ENCODE measurements at regions not wholly inside any gene's neighbourhood (a gene's known extent, or its start where the extent isn't known, plus 50 kb on each side); places are given as distances from the start of the nearest gene placed in this dataset.
"Not testable (repeated sequence)": the region's sequence is repeated elsewhere in the genome, so short reads cannot be mapped to it uniquely, and the experiment has no call there.

- intact Hi-C loops (cut with micrococcal nuclease), result no loop called here
- H3K4me1 Mint-ChIP-seq, result peaks cover 9% of the 10 kb centered on the region
- no peak overlapping the region for H3K27ac Mint-ChIP-seq
- no peak for DNase-seq
- peaks cover 2% of the 10 kb centered on the region for H3K27me3 Mint-ChIP-seq
- H3K4me3 Mint-ChIP-seq, result no peak overlapping the region
- H3K9me3 Mint-ChIP-seq, result peaks cover 3% of the 10 kb centered on the region
- H3K36me3 Mint-ChIP-seq (ENCODE audit: low read depth), result no peaks in the 10 kb centered on the region
Observed at GRCh38 chr7:10644849-10645248, 328.8 kb upstream of the PHF14 start.

DNA sequence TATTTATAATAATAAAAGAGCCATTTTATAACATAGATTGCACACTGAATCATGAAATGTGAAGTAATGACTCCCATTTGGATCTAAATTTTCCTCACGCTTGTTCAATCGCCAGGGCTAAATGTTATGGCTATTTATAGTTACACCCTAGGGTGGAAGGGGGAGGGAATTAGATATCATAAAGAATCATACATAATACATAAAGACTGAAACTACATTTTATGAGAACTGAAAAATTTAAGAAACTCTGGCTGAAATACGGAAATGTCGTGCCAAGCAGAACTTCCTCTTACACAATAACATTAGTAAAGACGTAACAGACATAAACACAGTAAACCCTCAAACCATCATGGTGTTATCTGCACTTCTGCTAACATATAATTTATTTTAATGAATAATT is 327.5 kb upstream of the PHF14 start:
- H3K4me3 Mint-ChIP-seq, result no peak overlapping the region
- peaks cover 2% of the 10 kb centered on the region for H3K27me3 Mint-ChIP-seq
- H3K4me1 Mint-ChIP-seq, result peaks cover 9% of the 10 kb centered on the region
- peaks cover 3% of the 10 kb centered on the region for H3K9me3 Mint-ChIP-seq
- H3K36me3 Mint-ChIP-seq (ENCODE audit: low read depth), result no peaks in the 10 kb centered on the region
- H3K27ac Mint-ChIP-seq, result no peak overlapping the region
- intact Hi-C loops (cut with micrococcal nuclease), result no loop called here
- DNase-seq, result no peak

- Mint-ChIP-seq H3K27me3 (peaks cover 2% of the 10 kb centered on the region), H3K4me1 (peaks cover 7% of the 10 kb centered on the region), H3K36me3 (ENCODE audit: low read depth) (no peaks in the 10 kb centered on the region), H3K27ac (no peak overlapping the region), H3K4me3 (no peak overlapping the region), H3K9me3 (peaks cover 2% of the 10 kb centered on the region)
- intact Hi-C loops (cut with micrococcal nuclease), result no loop called here
- DNase-seq, result no peak
Observed at GRCh38 chr7:10648289-10648688, 325.4 kb upstream of the PHF14 start.

GRCh38 chr7:10649120-10649519 is 324.6 kb upstream of the PHF14 start:
- H3K27ac Mint-ChIP-seq; H3K4me3 Mint-ChIP-seq; DNase-seq; H3K36me3 Mint-ChIP-seq (ENCODE audit: low read depth); H3K4me1 Mint-ChIP-seq; H3K9me3 Mint-ChIP-seq; intact Hi-C loops (cut with micrococcal nuclease); H3K27me3 Mint-ChIP-seq: not testable (repeated sequence)

- Mint-ChIP-seq H3K4me1 (no peaks in the 10 kb centered on the region), H3K4me3 (no peak overlapping the region), H3K27me3 (peaks cover 4% of the 10 kb centered on the region), H3K27ac (no peak overlapping the region), H3K9me3 (no peaks in the 10 kb centered on the region), H3K36me3 (ENCODE audit: low read depth) (no peaks in the 10 kb centered on the region)
- intact Hi-C loops (cut with micrococcal nuclease), result no loop called here
- no peak for DNase-seq
Observed at GRCh38 chr7:10655031-10655430, 318.6 kb upstream of the PHF14 start.

GRCh38 chr7:10657201-10657600 is 316.5 kb upstream of the PHF14 start:
- H3K36me3 Mint-ChIP-seq (ENCODE audit: low read depth), result no peaks in the 10 kb centered on the region
- intact Hi-C loops (cut with micrococcal nuclease), result no loop called here
- H3K9me3 Mint-ChIP-seq, result no peaks in the 10 kb centered on the region
- H3K27ac Mint-ChIP-seq, result no peak overlapping the region
- H3K27me3 Mint-ChIP-seq, result peaks cover 4% of the 10 kb centered on the region
- DNase-seq, result no peak
- no peak overlapping the region for H3K4me3 Mint-ChIP-seq
- no peaks in the 10 kb centered on the region for H3K4me1 Mint-ChIP-seq

- no peaks in the 10 kb centered on the region for H3K4me1 Mint-ChIP-seq
Observed at GRCh38 chr7:10657837-10658236, 315.8 kb upstream of the PHF14 start.

DNA sequence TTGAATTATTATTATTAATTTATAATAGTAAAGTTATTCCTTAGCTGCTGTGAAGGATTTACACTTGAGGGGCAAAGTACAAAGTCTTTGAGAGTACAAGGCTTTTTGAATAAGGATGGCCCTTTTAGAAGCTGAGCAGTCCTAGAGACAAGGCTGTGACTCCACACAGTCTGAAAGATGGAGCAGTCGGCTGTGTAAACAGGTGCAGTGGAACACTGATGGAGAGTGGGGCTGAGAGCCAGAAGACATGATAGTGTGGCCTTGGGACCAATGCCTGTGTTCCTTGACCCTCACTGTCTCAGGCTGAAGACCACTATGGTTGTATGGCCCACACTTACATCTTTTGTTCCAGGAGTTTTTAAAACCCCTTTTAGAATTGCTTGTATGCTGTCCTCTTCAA is 311.2 kb upstream of the PHF14 start:
- Mint-ChIP-seq H3K4me3 (no peak overlapping the region), H3K9me3 (no peaks in the 10 kb centered on the region), H3K4me1 (no peaks in the 10 kb centered on the region), H3K27me3 (peaks cover 4% of the 10 kb centered on the region), H3K27ac (no peak overlapping the region), H3K36me3 (ENCODE audit: low read depth) (no peaks in the 10 kb centered on the region)
- no peak for DNase-seq
- intact Hi-C loops (cut with micrococcal nuclease), result no loop called here

More at GRCh38 chr7:10657837-10658236, 315.8 kb upstream of the PHF14 start:
- intact Hi-C loops (cut with micrococcal nuclease), result no loop called here
- H3K4me3 Mint-ChIP-seq, result no peak overlapping the region
- no peaks in the 10 kb centered on the region for H3K36me3 Mint-ChIP-seq (ENCODE audit: low read depth)
- no peak overlapping the region for H3K27ac Mint-ChIP-seq
- no peaks in the 10 kb centered on the region for H3K9me3 Mint-ChIP-seq
- no peak for DNase-seq
- H3K27me3 Mint-ChIP-seq, result peaks cover 4% of the 10 kb centered on the region

DNA sequence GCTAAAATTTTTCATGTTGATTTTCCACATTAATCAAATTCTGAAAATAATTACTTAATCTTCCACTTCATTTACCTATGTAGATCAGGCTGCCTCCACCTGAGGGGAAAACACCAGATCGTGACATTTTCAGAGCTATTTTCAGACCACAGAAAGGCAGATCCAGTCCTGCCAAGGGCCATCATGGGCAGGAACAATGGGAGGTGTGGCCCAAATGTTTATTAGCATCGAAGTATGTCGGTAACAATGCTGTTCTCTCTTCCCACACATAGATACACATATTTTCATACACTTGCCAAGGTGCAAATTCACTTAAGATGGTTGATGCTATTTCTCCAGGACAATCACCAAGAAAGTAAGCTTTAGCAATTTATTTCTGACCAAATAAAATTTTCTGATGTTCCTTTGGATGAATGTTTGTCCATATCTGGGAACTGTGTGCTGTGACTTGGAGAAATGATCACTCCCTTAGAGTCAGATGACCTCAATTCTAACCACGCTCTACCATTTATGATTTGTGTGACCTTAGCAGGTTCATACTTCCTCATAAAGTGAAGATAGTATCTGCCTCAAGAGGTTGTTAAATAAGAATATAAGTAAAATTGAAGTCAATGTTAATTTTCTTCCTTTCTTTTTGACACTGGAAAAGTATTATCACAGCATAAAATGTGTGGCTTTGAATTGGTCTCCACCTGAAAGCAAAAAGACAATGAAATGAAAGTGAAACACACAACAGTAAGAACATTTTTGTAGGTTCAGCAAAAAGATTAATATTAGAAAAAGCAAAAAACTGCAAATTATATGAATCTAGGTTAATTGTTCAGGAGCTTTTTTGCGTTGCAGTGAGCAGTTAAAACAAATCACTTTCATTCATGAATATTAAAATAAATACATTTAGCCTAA is 310.4 kb upstream of the PHF14 start:
- intact Hi-C loops (cut with micrococcal nuclease), result no loop called here
- Mint-ChIP-seq H3K9me3 (no peaks in the 10 kb centered on the region), H3K4me1 (no peaks in the 10 kb centered on the region), H3K27ac (no peak overlapping the region), H3K36me3 (ENCODE audit: low read depth) (no peaks in the 10 kb centered on the region), H3K4me3 (no peak overlapping the region), H3K27me3 (peaks cover 4% of the 10 kb centered on the region)
- no peak for DNase-seq

DNA sequence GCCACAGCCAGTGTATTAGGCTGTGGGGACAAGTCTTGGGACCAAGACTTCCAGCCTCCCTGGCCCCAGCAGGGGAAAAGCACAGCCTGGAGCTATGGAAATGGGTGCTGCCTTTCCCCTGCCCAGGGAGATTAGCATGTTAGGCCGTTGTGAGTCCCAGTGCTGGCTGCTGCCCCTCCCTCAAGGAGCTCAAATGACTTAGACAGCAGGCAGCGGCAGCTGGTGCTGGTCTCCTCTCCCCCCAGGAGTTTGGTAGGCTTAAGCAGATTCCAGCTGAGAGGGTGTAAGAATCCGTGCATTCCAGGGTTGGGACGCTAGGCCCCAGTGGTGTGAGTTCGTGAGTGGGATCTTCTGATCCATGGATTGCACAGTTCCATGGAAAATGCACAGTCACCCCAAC is 301.5 kb upstream of the PHF14 start:
- Mint-ChIP-seq H3K9me3 (no peaks in the 10 kb centered on the region), H3K4me1 (no peaks in the 10 kb centered on the region), H3K27ac (no peak overlapping the region), H3K27me3 (no peaks in the 10 kb centered on the region), H3K36me3 (ENCODE audit: low read depth) (no peaks in the 10 kb centered on the region), H3K4me3 (no peak overlapping the region)
- DNase-seq, result no peak
- intact Hi-C loops (cut with micrococcal nuclease), result no loop called here

GRCh38 chr7:10677211-10677610 is 296.5 kb upstream of the PHF14 start:
- Mint-ChIP-seq H3K36me3 (ENCODE audit: low read depth) (no peaks in the 10 kb centered on the region), H3K4me1 (no peaks in the 10 kb centered on the region), H3K27me3 (no peaks in the 10 kb centered on the region), H3K4me3 (no peak overlapping the region), H3K9me3 (no peaks in the 10 kb centered on the region), H3K27ac (no peak overlapping the region)
- no peak for DNase-seq
- intact Hi-C loops (cut with micrococcal nuclease), result no loop called here

DNA sequence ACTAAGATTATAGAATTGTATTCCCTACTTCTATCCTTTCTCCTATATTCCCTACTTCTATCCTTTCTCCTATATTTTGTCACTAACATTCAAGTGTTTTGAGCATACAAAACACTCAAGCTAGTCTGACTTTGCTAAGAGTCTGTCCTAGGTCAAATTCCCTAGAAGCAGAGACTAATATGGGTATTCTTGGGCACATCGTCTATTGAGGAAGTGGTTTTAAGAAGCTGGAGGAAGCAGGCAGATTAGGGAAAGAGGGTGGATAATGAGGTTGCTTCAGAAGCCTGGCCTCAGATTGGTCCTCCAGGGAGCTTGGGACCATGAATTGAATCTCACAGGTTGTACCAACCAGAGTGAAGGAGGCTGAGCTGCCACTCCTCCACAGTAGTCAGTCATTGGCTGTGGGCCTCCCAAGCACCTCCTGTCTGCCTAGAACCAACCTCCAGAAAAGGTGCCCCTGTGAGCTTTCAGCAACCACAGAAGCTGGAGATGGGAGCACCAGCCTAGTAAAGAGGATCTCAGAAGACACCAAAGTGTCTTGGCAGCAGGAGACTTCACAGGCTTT is 295.9 kb upstream of the PHF14 start:
- no peaks in the 10 kb centered on the region for H3K27me3 Mint-ChIP-seq
- intact Hi-C loops (cut with micrococcal nuclease), result no loop called here
- DNase-seq, result no peak
- H3K4me1 Mint-ChIP-seq, result no peaks in the 10 kb centered on the region
- no peaks in the 10 kb centered on the region for H3K9me3 Mint-ChIP-seq
- H3K4me3 Mint-ChIP-seq, result no peak overlapping the region
- H3K36me3 Mint-ChIP-seq (ENCODE audit: low read depth), result no peaks in the 10 kb centered on the region
- H3K27ac Mint-ChIP-seq, result no peak overlapping the region

- no peak overlapping the region for H3K4me3 Mint-ChIP-seq
- intact Hi-C loops (cut with micrococcal nuclease), result no loop called here
- DNase-seq, result no peak
- no peaks in the 10 kb centered on the region for H3K36me3 Mint-ChIP-seq (ENCODE audit: low read depth)
- H3K4me1 Mint-ChIP-seq, result no peaks in the 10 kb centered on the region
- H3K27ac Mint-ChIP-seq, result no peak overlapping the region
- H3K27me3 Mint-ChIP-seq, result no peaks in the 10 kb centered on the region
- H3K9me3 Mint-ChIP-seq, result peaks cover 2% of the 10 kb centered on the region
Observed at GRCh38 chr7:10684606-10685005, 289.1 kb upstream of the PHF14 start.

DNA sequence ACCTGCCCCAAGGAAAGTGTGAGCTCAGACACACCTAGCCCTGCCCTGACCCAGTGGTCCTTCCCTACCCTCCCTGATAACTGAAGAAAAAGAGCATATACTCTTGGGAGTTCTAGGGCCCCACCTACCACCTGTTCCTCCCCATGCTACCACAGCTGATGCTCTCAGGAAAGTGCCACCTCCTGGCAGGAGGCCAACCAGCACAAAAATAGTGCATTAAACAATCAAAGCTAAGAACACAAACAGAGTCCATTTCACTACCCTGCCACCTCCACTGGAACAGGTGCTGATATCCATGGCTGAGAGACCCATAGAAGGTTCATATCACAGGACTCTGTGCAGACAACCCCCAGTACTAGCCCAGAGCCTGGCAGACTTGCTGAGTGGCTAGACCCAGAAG is 288.6 kb upstream of the PHF14 start:
- H3K27me3 Mint-ChIP-seq, result no peaks in the 10 kb centered on the region
- H3K36me3 Mint-ChIP-seq (ENCODE audit: low read depth), result no peaks in the 10 kb centered on the region
- H3K4me3 Mint-ChIP-seq, result no peak overlapping the region
- intact Hi-C loops (cut with micrococcal nuclease), result no loop called here
- peaks cover 4% of the 10 kb centered on the region for H3K9me3 Mint-ChIP-seq
- H3K27ac Mint-ChIP-seq, result no peak overlapping the region
- no peak for DNase-seq
- H3K4me1 Mint-ChIP-seq, result no peaks in the 10 kb centered on the region

DNA sequence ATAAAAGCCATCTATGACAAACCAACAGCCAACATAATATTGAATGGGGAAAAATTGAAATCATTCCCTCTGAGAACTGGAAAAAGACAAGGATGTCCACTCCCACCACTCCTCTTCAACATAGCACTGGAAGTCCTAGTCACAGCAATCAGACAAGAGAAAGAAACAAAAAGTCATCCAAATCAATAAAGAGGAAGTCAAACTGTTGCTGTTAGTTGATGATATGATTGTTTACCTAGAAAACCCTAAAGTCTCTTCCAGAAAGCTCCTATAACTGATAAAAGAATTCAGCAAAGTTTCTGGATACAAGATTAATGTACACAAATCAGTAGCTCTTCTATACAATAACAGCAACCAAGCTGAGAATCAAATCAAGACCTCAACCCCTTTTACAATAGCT is 285.1 kb upstream of the PHF14 start:
- DNase-seq, result no peak
- H3K27ac Mint-ChIP-seq, result no peak overlapping the region
- no peaks in the 10 kb centered on the region for H3K36me3 Mint-ChIP-seq (ENCODE audit: low read depth)
- H3K9me3 Mint-ChIP-seq, result peaks cover 7% of the 10 kb centered on the region
- no peaks in the 10 kb centered on the region for H3K4me1 Mint-ChIP-seq
- intact Hi-C loops (cut with micrococcal nuclease), result no loop called here
- H3K27me3 Mint-ChIP-seq, result no peaks in the 10 kb centered on the region
- H3K4me3 Mint-ChIP-seq, result no peak overlapping the region
